GM18909 (cell line): ENCODE measurements at regions not wholly inside any gene's neighbourhood (a gene's known extent, or its start where the extent isn't known, plus 50 kb on each side); places are given as distances from the start of the nearest gene placed in this dataset.
"Not testable (repeated sequence)": the region's sequence is repeated elsewhere in the genome, so short reads cannot be mapped to it uniquely, and the experiment has no call there.

ENCODE experiments used
- ATAC-seq: cut with Tn5 transposase; IDR thresholded peaks from one replicate; pipeline ENCODE4 v1.9.1; 2021; ENCODE audit warnings: mild to moderate bottlenecking; ENCODE audit not compliant: unreplicated experiment, poor library complexity

DNA sequence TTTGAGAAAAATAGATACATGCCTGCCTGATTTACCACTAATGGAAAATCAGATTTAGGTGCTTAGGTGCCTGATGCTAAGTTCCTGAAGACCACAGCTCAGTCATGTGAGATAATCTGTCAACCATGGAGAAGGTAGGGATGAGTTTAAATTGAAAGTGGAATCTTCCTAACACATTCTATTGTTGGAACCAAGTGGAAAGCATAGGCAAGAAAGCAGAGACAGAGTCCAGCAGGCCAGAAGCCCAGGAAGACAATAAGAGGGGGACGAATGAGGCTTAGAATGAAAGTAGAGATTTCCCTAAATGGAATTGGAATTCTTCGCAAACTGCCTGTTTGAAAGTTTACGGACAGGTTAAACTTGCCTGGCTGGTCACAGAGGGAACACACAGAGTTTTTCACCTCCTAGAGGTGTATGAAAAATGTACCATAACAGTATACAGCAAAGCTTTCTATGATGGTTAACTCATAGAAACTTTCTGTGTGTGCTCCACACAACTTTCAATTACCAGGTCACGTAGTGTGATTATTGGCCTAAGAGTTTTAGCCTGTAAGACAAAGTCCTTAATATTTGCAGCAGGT, 453.8 kb upstream of the KCNMB2 start:
- ATAC-seq, result no peak

DNA sequence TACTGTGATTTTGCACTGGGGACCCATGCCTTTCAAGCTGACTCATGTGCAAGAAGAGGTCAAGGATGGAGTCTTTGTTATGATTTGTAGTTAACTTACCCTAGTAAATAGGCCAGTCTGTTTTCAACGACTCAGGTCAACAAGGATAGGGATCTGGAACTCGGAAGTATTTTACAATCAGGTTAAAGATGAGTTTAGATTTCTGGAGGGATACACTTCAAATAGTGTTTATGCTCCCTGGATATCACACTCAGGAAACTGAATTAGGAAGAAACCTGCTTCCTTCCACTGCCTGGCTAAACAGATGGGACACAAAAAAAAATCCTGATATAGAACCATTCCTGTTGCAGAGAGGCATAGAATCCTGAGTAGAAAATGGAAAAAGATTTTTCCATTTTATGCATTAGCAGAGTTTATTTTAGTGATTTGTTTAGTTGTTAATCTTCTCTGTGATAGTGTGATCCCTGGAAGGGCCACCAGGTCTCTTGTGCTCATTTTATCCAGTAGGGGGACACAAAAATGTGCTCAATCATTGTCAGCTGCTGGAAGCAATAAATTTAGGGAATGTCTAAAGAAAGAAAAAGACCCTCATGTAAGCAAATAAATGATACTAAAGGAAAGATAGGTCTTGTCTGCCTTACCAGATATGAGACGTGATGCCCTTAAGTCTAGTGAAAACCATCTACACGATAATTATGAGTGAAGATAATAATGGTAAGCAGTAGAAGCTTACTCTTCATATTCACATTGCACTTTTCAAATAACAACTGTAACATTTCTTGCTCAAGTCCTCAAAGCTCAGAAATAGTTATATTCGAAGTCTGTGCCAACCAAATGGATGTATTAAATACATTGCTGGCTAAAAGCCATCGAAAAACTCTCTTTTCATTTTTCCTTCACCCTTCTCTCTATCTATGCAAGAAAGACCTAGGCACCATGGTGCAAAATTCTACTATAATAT, 452.1 kb upstream of the KCNMB2 start:
- ATAC-seq, result no peak

DNA sequence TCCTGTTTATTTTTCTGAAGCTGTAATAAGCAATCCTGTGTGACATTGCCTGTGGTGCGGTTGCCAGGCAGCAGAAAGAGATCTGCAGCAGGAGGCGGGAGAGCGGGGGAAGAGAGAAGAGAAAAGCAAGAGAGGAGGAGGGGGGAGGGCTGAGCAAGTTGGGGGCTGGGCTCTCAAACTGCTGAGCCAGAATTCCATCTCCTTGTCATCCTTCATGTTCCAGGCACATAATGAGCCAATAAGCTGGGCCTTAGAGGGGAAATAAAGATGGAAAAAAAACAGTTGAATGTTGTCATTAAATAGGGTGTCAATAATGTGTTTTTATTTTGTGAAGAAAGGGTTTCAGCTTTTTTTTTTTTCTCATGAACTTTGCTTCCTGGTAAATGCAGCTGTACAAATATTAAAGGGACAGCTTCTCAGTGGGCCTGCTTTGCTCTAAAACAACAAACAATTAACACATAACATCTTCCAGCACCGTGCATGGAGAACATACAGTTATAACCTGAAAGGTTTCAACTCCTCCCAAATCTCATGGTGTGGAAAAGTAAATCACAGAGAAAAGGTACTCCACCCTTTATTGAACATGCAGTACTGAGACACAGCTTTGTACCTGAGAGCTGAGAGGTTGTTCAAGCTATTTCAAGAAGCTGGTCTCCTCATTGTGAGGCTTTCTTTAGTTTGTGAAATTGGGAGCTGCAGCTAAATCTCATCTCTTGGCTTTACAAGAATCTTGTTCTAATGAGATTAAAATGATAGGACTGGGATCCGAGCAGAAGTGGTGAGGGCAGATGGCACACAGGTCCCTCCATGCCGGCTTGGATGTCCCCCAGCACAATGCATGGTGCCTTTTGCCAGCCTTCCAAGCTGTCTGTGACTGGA, 451.1 kb upstream of the KCNMB2 start:
- no peak for ATAC-seq

DNA sequence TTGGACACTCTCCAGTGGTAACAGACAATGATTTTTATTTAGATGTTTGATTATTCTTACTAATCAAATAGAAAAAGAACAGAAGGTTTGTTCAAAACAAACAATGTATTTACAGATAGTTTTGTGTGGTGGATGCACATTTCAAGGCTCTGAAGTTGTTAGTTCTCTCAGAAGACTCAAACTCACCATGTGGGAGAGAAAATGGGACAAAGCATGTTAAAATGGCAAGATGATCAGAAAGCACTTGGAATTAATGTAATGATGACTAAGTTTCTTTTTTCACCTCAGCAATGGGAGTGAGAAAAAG, 450.5 kb upstream of the KCNMB2 start:
- ATAC-seq, result no peak

DNA sequence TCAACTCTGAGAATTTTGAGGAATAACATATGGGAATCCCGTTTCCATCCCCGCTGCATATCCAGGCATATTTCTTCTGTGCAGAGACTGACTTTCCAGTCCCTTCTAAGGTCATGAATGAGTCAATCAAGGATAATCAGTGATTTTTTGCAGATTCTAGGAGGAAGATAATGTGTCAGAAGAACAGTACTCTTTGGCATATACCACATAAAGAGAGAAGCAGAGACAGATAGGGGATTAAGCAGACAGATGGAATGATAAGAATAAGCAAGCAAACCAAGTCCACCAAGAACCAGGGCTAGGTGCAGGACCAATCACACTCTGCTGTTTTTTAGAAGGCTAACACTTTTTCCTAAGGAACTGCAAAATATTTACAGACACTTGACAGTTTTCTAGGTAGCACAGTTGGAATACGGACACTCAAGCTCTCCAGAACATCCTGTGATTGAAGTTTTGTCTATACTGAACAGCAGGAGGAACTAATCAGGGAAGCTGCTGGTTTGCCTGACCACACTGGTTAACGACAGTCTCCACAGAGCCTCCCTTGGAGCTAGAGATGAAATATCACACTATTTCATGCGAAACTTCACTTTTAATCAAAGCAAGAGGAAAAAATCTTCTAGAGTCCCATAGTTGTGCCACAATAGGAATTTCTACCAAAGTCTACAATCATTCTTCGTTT, 450.0 kb upstream of the KCNMB2 start:
- no peak for ATAC-seq

DNA sequence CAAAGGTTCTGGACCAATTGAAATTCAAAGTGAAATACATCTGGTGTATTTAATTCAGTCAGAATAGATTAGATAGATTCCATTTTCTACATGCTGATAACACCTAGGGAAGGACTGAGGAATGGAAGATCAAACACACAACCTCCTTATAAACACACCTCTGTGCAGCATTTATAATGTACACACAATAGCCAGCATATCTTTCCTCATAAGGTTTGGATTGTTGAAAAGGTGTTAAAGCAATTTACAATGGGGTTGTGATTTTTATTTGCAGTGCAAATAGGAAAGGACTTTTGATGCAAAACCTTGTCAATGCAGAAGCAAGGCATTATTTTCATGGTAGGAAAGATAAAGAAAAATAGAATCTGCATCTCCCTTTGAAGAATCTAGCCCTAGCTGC, 448.9 kb upstream of the KCNMB2 start:
- ATAC-seq, result no peak

DNA sequence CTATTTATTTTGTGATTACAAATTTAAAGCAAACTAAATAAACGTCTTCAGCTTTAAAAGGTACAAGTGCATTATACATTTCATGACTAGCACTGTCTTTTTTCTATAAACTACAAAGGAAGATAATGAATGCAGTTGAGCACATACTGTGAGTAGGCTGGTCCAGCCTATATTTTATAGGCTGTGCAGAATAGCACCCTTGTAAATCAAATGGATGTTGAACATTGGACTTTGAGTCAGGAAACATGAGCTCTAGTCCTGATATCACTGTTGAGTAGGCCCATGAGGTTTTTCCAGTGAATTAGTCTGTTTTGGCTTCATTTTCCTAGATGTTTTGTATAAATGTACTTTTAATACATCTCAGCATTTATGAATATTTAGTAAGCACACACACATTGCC, 447.3 kb upstream of the KCNMB2 start:
- ATAC-seq, result no peak

DNA sequence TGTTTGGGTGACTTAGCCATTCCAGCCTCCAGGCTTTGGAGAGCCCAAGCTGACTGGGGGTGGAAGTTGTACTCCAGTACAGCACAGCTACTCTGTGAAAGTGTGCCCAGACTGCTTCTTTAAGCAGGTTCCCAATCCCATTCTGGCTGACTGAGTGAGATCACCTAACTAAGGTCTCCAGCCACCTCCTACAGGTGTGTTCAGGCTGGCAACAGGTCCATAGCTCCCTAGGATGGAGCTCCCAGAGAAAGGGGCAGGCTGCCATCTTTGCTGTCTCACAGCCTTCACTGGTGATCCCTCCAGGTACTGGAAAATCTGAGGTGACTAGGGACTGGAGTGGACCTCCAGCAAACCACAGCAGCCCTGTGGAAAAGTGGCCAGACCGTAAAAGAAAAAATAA, 445.3 kb upstream of the KCNMB2 start:
- ATAC-seq, result no peak

DNA sequence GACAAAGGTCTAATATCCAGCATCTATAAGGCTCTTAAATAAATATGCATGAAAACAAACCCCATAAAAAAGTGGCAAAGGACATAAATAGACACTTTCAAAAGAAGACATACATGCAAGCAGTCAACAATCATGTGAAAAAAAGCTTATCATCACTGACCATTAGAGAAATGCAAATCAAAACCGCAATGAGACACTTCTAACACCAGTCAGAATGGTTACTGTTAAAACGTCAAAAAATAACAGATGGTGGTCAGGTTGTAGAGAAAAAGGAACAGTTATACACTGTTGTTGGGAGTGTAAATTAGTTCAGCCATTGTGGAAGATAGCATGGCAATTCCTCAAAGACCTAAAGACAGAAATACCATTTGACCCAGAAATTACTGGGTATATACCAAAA, 440.7 kb upstream of the KCNMB2 start:
- no peak for ATAC-seq

DNA sequence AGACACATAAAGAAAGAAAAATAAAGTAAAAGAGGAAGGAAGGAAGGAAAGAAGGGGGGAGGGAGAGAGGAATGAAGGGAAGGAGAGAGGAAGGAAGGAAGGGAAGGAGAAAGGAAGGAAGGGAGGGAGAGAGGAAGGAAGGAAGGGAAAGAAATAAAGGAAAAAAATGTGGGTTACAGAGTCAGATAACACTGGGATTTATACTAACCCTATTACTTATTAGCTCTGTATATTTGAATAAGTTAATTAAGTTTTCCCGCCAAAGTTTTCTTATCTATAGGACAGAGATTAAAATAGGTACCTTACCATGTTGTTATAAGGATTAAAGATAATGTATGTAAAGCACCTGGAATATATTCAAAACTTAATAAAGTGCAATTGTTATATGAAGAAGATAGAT, 439.3 kb upstream of the KCNMB2 start:
- ATAC-seq, result no peak

DNA sequence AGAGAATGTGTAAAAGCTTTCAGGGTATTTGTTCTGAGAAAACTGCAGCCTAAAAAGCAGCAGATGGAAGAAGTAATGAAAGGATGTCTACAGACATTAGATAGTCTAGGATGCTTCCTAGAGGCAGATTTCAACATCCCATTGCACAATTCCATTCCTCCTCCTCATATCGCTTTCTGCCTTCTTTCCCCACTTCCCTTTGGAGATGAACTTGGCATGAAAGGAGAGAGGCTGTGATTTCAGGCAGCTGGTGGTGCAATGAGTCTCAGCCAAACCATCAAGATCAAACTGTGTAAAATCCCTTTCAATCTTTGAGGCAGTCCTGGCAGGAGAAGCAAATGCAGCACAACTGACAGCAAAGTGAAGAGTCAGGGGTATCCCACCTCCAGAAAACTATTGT, 438.7 kb upstream of the KCNMB2 start:
- ATAC-seq, result no peak

DNA sequence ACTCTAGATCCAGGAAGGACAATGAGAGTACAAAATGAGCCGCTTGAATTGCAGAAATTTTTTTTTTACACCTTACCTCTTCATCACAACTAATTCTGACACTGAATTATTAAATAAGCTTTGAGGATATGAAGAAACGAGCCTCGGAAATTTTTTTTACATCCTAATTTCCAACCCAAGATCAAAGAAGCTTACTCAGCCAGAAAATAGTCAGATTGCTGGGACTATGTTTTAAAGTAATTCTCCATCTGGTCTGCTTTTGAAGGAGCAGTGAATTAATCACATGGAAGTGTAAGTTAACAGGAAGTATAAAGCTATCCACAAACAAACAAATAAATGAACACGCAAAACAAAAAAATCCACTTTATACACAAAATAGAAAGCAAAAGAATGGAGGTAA, 437.0 kb upstream of the KCNMB2 start:
- ATAC-seq, result no peak

DNA sequence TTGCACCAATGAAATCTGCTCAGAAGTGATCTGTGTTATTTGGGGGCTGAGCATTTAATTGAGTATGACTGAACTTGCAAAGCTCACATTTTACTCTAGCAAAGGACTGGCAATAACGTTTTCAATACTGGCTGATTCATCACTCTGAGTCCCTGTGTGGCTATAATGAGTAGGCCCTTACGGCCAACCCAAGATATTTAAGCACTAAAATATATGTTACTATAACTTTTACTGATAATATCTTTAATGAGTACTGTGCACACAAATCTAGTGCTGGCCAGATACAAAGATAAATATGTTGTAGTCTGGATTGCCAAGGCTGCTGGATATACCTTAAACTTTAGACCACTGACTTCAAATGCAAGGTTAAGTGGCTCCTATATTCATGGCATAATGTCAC, 436.4 kb upstream of the KCNMB2 start:
- ATAC-seq, result no peak

DNA sequence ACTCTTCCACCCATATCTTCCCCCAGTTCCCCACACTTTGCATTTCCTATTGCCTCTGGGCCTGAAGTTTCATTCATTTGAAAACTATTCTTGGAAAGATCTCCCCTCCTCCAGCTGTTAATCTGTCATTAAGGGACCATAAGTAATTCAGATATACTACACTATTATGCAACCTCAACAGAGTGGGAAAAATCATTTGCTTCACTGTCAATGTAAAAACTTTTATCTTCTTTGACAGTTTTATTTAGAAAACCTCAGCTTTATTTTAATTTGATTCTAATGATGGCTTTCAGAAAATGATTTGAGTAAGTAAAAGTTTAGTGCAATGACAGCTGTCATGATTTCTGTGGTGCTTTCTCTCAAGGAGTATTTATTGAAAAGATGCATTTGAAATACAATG, 435.3 kb upstream of the KCNMB2 start:
- no peak for ATAC-seq

DNA sequence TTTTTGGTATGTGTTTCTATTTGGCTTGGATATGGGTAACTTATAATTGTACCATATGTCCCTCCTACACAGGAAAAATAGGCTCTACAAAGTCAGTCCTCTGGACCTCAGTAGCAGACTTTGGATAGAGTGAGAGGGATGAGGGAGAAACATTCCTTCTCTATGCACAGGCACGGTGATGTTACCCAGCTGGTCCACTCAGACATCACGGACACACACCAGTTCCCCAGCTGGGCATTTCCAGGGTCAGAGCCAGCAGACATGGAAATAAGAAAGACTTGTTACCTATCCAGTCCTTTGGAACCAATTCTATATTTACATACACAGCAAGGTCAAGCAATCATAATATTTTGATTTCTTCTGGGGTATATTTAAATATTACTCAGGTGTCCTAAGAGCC, 433.1 kb upstream of the KCNMB2 start:
- no peak for ATAC-seq

DNA sequence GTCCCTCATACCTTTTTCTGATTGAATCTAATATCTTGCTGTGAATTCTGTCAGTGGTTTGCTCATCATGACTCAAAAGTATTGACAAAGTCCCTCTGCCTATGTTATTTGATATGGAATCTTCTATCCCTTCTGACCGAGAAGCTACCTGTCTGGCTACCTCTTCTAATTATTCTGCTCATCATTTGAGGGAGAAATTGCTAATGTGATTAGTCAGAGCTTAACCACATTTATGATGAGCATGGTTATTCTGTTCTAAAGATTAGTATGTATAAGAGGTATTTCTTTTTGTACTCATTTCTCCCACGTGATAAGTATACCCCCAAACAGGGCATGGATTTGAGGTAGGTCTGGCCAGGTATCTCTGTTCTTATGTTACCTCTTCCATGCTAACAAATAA, 428.4 kb upstream of the KCNMB2 start:
- no peak for ATAC-seq

DNA sequence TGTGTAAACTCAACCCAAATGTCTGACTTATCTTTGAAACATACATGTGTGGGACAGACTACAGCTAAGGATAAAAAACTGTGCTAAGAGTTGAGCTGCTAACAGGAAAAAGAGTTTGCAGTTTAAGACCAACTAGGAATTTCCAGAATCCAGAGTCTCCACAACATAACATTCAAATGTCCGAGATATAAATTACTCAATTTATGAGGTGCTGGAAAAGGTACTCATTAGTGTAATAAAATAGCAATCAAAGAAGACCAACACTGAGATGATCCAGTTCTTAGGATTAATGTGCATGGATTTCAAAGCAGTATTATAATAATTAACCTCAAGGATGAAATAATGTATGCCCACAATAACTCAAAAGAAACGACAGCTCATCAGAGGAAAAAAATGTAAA, 426.5 kb upstream of the KCNMB2 start:
- no peak for ATAC-seq

DNA sequence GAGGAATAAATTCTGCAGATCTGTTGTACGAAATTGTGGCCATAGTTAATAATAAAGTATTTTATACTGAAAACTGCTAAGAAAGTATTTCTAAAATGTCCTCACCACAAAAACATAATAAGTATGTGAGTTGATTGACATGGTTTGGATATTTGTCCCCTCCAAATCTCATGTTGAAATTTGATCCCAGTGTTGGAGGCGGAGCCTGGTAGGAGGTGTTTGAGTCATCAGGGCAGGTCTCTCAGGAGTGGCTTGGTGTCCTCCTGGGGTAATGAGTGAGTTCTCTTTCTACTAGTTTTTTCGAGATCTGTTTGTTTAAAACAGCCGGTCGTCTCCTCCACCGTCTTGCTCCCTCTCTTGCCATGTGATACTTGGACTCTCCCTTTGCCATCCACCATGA, 424.1 kb upstream of the KCNMB2 start:
- no peak for ATAC-seq

DNA sequence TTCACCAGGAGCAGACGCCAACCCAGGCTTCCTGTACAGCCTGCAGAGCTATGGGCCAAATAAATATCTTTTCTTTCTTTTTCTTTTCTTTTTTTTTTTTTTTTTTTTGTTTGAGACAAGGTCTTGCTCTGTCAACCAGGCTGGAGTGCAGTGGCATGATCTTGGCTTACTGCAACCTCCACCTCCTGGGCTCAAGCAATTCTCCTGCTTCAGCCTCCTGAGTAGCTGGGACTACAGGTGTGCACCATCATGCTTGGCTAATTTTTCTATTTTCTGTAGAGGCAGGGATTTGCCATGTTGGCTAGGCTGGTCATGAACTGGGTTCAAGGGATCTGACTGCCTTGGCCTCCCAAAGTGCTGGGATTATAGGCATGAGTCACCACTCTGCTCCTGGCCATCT, 423.7 kb upstream of the KCNMB2 start:
- ATAC-seq, result not testable (repeated sequence)

DNA sequence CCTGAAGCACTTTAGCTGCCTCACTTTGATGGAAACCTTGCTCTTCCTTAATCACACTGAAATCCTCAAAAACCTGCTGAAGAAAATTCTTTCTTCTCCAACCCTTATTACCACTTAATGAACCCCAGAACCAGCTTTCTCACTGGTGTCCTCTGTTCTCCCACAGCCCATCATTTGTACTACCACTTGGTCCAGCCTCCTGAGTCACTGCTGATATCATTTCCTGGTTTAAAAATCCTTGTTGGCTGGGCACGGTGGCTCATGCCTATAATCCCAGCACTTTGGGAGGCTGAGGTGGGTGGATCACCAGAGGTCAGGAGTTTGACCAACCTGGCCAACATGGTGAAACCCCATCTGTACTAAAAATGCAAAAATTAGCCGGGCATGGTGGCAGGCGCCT, 418.6 kb upstream of the KCNMB2 start:
- ATAC-seq, result no peak
